Stimulated activated CD4-positive, alpha-beta T cell treated with anti-CD3 and anti-CD28 coated beads, Interleukin-12 subunit alpha, Interleukin-12 subunit beta, amount 100 ng/mL, for 4 hours (primary cell): ENCODE measurements at regions not wholly inside any gene's neighbourhood (a gene's known extent, or its start where the extent isn't known, plus 50 kb on each side); places are given as distances from the start of the nearest gene placed in this dataset.
"Not testable (repeated sequence)": the region's sequence is repeated elsewhere in the genome, so short reads cannot be mapped to it uniquely, and the experiment has no call there.

Experiments used
- DNase-seq: peaks from one replicate; pipeline ENCODE4 v3.0.0-alpha.2; 2020

- not testable (repeated sequence) for DNase-seq
Observed at GRCh38 chr21:8194042-8194441, 2327.3 kb upstream of the TPTE start.

GRCh38 chr21:8197377-8198027 is 2323.9 kb upstream of the TPTE start:
- not testable (repeated sequence) for DNase-seq

DNA sequence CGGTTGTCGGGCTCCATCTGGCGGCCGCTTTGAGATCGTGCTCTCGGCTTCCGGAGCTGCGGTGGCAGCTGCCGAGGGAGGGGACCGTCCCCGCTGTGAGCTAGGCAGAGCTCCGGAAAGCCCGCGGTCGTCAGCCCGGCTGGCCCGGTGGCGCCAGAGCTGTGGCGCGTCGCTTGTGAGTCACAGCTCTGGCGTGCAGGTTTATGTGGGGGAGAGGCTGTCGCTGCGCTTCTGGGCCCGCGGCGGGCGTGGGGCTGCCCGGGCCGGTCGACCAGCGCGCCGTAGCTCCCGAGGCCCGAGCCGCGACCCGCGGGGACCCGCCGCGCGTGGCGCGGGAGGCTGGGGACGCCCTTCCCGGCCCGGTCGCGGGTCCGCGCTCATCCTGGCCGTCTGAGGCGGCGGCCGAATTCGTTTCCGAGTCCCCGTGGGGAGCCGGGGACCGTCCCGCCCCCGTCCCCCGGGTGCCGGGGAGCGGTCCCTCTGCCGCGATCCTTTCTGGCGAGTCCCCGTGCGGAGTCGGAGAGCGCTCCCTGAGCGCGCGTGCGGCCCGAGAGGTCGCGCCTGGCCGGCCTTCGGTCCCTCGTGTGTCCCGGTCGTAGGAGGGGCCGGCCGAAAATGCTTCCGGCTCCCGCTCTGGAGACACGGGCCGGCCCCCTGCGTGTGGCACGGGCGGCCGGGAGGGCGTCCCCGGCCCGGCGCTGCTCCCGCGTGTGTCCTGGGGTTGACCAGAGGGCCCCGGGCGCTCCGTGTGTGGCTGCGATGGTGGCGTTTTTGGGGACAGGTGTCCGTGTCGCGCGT is 2316.1 kb upstream of the TPTE start:
- not testable (repeated sequence) for DNase-seq

DNA sequence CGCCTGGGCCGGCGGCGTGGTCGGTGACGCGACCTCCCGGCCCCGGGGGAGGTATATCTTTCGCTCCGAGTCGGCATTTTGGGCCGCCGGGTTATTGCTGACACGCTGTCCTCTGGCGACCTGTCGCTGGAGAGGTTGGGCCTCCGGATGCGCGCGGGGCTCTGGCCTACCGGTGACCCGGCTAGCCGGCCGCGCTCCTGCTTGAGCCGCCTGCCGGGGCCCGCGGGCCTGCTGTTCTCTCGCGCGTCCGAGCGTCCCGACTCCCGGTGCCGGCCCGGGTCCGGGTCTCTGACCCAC is 2315.5 kb upstream of the TPTE start:
- not testable (repeated sequence) for DNase-seq

- DNase-seq, result peak; percentile 89
Observed at GRCh38 chr21:8212986-8213550, 2308.3 kb upstream of the TPTE start.

DNA sequence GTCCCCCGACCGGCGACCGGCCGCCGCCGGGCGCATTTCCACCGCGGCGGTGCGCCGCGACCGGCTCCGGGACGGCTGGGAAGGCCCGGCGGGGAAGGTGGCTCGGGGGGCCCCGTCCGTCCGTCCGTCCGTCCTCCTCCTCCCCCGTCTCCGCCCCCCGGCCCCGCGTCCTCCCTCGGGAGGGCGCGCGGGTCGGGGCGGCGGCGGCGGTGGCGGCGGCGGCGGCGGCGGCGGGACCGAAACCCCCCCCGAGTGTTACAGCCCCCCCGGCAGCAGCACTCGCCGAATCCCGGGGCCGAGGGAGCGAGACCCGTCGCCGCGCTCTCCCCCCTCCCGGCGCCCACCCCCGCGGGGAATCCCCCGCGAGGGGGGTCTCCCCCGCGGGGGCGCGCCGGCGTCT is 2306.8 kb upstream of the TPTE start:
- DNase-seq, result not testable (repeated sequence)

GRCh38 chr21:8229366-8230150 is 2291.8 kb upstream of the TPTE start:
- DNase-seq, result not testable (repeated sequence)

DNA sequence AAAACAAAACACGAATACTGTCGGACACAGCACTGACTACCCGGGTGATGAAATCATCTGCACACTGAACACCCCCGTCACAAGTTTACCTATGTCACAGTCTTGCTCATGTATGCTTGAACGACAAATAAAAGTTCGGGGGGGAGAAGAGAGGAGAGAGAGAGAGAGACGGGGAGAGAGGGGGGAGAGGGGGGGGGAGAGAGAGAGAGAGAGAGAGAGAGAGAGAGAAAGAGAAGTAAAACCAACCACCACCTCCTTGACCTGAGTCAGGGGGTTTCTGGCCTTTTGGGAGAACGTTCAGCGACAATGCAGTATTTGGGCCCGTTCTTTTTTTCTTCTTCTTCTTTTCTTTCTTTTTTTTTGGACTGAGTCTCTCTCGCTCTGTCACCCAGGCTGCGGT is 2290.1 kb upstream of the TPTE start:
- not testable (repeated sequence) for DNase-seq

DNA sequence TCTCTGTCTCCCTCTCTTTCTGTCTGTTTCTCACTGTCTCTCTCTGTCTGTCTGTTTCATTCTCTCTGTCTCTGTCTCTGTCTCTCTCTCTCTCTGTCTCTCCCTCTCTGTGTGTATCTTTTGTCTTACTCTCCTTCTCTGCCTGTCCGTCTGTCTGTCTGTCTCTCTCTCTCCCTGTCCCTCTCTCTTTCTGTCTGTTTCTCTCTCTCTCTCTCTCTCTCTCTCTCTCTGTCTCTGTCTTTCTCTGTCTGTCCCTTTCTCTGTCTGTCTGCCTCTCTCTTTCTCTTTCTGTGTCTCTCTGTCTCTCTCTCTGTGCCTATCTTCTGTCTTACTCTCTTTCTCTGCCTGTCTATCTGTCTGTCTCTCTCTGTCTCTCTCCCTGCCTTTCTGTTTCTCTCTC is 2288.4 kb upstream of the TPTE start:
- not testable (repeated sequence) for DNase-seq

DNA sequence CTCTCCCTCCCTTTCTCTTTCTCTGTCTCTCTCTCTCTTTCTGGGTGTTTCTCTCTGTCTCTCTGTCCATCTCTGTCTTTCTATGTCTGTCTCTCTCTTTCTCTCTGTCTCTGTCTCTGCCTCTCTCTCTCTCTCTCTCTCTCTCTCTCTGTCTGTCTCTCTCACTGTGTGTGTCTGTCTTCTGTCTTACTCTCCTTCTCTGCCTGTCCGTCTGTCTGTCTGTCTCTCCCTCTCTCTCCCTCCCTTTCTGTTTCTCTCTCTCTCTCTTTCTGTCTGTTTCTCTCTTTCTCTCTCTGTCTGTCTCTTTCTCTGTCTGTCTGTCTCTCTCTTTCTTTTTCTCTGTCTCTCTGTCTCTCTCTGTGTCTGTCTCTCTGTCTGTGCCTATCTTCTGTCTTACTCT is 2287.3 kb upstream of the TPTE start:
- not testable (repeated sequence) for DNase-seq

DNA sequence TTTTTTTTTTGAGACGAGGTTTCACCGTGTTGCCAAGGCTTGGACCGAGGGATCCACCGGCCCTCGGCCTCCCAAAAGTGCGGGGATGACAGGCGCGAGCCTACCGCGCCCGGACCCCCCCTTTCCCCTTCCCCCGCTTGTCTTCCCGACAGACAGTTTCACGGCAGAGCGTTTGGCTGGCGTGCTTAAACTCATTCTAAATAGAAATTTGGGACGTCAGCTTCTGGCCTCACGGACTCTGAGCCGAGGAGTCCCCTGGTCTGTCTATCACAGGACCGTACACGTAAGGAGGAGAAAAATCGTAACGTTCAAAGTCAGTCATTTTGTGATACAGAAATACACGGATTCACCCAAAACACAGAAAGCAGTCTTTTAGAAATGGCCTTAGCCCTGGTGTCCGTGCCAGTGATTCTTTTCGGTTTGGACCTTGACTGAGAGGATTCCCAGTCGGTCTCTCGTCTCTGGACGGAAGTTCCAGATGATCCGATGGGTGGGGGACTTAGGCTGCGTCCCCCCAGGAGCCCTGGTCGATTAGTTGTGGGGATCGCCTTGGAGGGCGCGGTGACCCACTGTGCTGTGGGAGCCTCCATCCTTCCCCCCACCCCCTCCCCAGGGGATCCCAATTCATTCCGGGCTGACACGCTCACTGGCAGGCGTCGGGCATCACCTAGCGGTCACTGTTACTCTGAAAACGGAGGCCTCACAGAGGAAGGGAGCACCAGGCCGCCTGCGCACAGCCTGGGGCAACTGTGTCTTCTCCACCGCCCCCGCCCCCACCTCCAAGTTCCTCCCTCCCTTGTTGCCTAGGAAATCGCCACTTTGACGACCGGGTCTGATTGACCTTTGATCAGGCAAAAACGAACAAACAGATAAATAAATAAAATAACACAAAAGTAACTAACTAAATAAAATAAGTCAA is 2276.4 kb upstream of the TPTE start:
- not testable (repeated sequence) for DNase-seq

- DNase-seq, result not testable (repeated sequence)
Observed at GRCh38 chr21:8245642-8246402, 2275.6 kb upstream of the TPTE start.

DNA sequence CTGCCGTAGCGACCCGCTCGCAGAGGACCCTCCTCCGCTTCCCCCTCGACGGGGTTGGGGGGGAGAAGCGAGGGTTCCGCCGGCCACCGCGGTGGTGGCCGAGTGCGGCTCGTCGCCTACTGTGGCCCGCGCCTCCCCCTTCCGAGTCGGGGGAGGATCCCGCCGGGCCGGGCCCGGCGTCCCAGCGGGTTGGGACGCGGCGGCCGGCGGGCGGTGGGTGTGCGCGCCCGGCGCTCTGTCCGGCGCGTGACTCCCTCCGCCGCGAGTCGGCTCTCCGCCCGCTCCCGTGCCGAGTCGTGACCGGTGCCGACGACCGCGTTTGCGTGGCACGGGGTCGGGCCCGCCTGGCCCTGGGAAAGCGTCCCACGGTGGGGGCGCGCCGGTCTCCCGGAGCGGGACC is 2269.7 kb upstream of the TPTE start:
- DNase-seq, result not testable (repeated sequence)

GRCh38 chr21:8255094-8255493 is 2266.3 kb upstream of the TPTE start:
- not testable (repeated sequence) for DNase-seq

DNA sequence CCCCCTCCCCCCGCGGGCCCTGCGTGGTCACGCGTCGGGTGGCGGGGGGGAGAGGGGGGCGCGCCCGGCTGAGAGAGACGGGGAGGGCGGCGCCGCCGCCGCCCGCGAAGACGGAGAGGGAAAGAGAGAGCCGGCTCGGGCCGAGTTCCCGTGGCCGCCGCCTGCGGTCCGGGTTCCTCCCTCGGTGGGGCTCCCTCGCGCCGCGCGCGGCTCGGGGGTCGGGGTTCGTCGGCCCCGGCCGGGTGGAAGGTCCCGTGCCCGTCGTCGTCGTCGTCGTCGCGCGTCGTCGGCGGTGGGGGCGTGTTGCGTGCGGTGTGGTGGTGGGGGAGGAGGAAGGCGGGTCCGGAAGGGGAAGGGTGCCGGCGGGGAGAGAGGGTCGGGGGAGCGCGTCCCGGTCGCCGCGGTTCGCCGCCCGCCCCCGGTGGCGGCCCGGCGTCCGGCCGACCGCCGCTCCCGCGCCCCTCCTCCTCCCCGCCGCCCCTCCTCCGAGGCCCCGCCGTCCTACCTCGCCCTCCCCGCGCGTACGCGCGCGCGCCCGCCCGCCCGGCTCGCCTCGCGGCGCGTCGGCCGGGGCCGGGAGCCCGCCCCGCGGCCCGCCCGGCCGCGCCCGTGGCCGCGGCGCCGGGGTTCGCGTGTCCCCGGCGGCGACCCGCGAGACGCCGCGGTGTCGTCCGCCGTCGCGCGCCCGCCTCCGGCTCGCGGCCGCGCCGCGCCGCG is 2264.1 kb upstream of the TPTE start:
- peak; percentile 8 for DNase-seq

- not testable (repeated sequence) for DNase-seq
Observed at GRCh38 chr21:8260065-8260627, 2261.2 kb upstream of the TPTE start.
